GM04503 (cell line): ENCODE measurements at regions not wholly inside any gene's neighbourhood (a gene's known extent, or its start where the extent isn't known, plus 50 kb on each side); places are given as distances from the start of the nearest gene placed in this dataset.

Source experiments
- DNase-seq: peaks from one replicate; pipeline ENCODE4 v3.0.0-alpha.2; 2012; ENCODE audit warnings: low read depth

- no peak for DNase-seq
Observed at GRCh38 chr7:10122551-10123100, 851.0 kb upstream of the PHF14 start.

GRCh38 chr7:10128748-10129147 lies 844.9 kb upstream of the PHF14 start:
- no peak for DNase-seq

- no peak for DNase-seq
Observed at GRCh38 chr7:10138087-10138854, 835.4 kb upstream of the PHF14 start.

- no peak for DNase-seq
Observed at GRCh38 chr7:10146271-10146670, 827.4 kb upstream of the PHF14 start.

GRCh38 chr7:10156972-10157371 lies 816.7 kb upstream of the PHF14 start:
- DNase-seq = no peak

GRCh38 chr7:10181996-10182395 lies 791.7 kb upstream of the PHF14 start:
- no peak for DNase-seq

- no peak for DNase-seq
Observed at GRCh38 chr7:10192074-10192473, 781.6 kb upstream of the PHF14 start.

- no peak for DNase-seq
Observed at GRCh38 chr7:10205696-10206095, 768.0 kb upstream of the PHF14 start.

- no peak for DNase-seq
Observed at GRCh38 chr7:10210000-10210399, 763.7 kb upstream of the PHF14 start.

GRCh38 chr7:10211016-10211415 lies 762.7 kb upstream of the PHF14 start:
- DNase-seq = no peak

- DNase-seq = no peak
Observed at GRCh38 chr7:10211861-10212260, 761.8 kb upstream of the PHF14 start.

GRCh38 chr7:10212649-10213048 lies 761.0 kb upstream of the PHF14 start:
- no peak for DNase-seq

- DNase-seq = no peak
Observed at GRCh38 chr7:10216462-10216861, 757.2 kb upstream of the PHF14 start.

GRCh38 chr7:10221084-10221483 lies 752.6 kb upstream of the PHF14 start:
- no peak for DNase-seq

GRCh38 chr7:10222976-10223375 lies 750.7 kb upstream of the PHF14 start:
- DNase-seq = no peak

- DNase-seq = no peak
Observed at GRCh38 chr7:10225275-10225674, 748.4 kb upstream of the PHF14 start.

- DNase-seq = no peak
Observed at GRCh38 chr7:10237306-10237705, 736.4 kb upstream of the PHF14 start.

GRCh38 chr7:10238641-10239040 lies 735.0 kb upstream of the PHF14 start:
- DNase-seq = no peak

GRCh38 chr7:10239695-10240345 lies 733.9 kb upstream of the PHF14 start:
- no peak for DNase-seq

- DNase-seq = no peak
Observed at GRCh38 chr7:10245406-10245805, 728.3 kb upstream of the PHF14 start.

- DNase-seq = no peak
Observed at GRCh38 chr7:10257438-10257837, 716.2 kb upstream of the PHF14 start.

- no peak for DNase-seq
Observed at GRCh38 chr7:10266976-10267375, 706.7 kb upstream of the PHF14 start.

- DNase-seq = no peak
Observed at GRCh38 chr7:10268034-10268433, 705.6 kb upstream of the PHF14 start.

- DNase-seq = no peak
Observed at GRCh38 chr7:10282909-10283308, 690.8 kb upstream of the PHF14 start.
